ENCODE measurements at regions not wholly inside any gene's neighbourhood (a gene's known extent, or its start where the extent isn't known, plus 50 kb on each side); places are given as distances from the start of the nearest gene placed in this dataset.
"Not testable (repeated sequence)": the region's sequence is repeated elsewhere in the genome, so short reads cannot be mapped to it uniquely, and the experiment has no call there.

DNA sequence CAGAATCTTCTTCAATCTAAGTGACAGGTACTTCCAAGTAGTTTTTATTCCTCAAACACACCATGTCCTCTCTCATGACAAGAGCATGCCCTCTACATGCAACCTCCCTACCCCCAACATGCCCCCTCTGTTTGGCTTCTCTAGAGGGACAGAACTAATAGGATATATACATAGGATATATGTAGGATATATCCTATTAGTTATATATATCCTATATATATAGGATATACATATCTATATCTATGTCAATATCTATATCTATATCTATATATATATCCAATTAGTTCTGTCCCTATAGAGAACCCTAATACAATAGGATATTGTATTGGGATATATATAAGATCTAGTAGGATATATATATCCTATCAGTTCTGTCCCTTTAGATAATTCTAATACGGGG lies 701.9 kb upstream of the MIR17HG start:
- no peaks in the 10 kb centered on the region for H3K4me1 Mint-ChIP-seq
- no peak overlapping the region for H3K27ac Mint-ChIP-seq
- H3K9me3 Mint-ChIP-seq: peaks cover 4% of the 10 kb centered on the region

DNA sequence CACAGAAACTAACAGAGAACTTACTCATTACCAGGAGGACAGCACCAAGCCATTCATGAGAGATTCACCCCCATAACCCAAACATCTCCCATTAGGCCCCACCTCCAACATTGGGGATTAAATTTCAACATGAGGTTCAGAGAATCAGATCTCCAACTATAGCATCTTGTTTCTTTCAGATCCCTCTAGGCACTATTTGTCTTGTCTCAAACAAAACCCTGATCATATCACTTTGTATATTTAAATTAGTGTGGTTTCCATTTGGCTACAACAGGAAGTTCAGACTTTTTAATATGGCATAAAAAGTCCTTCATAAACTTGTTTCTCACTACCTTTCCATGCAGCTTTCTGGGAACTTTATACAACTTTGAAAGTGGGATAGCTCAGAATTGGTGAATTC lies 699.0 kb upstream of the MIR17HG start:
- DNase-seq: no peak
- H3K27me3 Mint-ChIP-seq (ENCODE audit: low read depth, poor library complexity): no peaks in the 10 kb centered on the region
- no peak for TF ChIP-seq CTCF (IDR thresholded peaks at IDR 0.05)
- H3K4me3 Mint-ChIP-seq: no peak overlapping the region
- no peak overlapping the region for H3K27ac Mint-ChIP-seq
- H3K36me3 Mint-ChIP-seq (ENCODE audit: low read depth): no peaks in the 10 kb centered on the region
- H3K4me1 Mint-ChIP-seq: no peaks in the 10 kb centered on the region
- H3K9me3 Mint-ChIP-seq: peaks cover 31% of the 10 kb centered on the region

More for the DNA sequence above, 701.9 kb upstream of the MIR17HG start:
- no peak for DNase-seq
- TF ChIP-seq CTCF (IDR thresholded peaks at IDR 0.05): no peak
- Mint-ChIP-seq H3K36me3 (ENCODE audit: low read depth) (no peaks in the 10 kb centered on the region), H3K4me3 (no peak overlapping the region), H3K27me3 (ENCODE audit: low read depth, poor library complexity) (no peaks in the 10 kb centered on the region)

DNA sequence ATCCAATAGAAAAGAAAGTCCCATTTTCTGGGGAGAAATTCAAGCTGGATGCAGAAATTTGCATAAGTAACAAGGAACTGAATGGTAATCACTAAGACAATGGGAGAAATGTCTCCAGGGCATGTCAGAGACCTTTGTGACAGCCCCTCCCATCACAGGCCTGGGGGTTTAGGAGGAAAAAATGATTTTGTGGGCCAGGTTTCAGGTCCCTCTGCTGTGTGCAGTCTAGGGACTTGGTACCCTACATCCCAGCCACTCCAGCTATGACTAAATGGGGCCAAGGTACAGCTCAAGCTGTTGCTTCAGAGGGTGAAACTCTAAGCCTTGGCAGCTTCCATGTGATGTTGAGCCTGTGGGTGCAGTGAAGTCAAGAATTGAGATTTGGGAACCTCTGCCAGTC lies 695.5 kb upstream of the MIR17HG start:
- Mint-ChIP-seq H3K4me1 (no peaks in the 10 kb centered on the region), H3K36me3 (ENCODE audit: low read depth) (no peaks in the 10 kb centered on the region), H3K4me3 (no peak overlapping the region), H3K27me3 (ENCODE audit: low read depth, poor library complexity) (no peaks in the 10 kb centered on the region), H3K9me3 (peaks cover 27% of the 10 kb centered on the region), H3K27ac (no peak overlapping the region)
- DNase-seq: no peak
- no peak for TF ChIP-seq CTCF (IDR thresholded peaks at IDR 0.05)

GRCh38 chr13:90654970-90655369 lies 692.5 kb upstream of the MIR17HG start:
- Mint-ChIP-seq H3K27me3 (ENCODE audit: low read depth, poor library complexity) (no peaks in the 10 kb centered on the region), H3K4me1 (no peaks in the 10 kb centered on the region), H3K4me3 (no peak overlapping the region), H3K27ac (no peak overlapping the region), H3K9me3 (peaks cover 32% of the 10 kb centered on the region), H3K36me3 (ENCODE audit: low read depth) (no peaks in the 10 kb centered on the region)
- DNase-seq: no peak
- no peak for TF ChIP-seq CTCF (IDR thresholded peaks at IDR 0.05)

- H3K9me3 Mint-ChIP-seq: peaks cover 24% of the 10 kb centered on the region
- not testable (repeated sequence) for H3K27ac Mint-ChIP-seq; H3K4me1 Mint-ChIP-seq; H3K4me3 Mint-ChIP-seq; H3K36me3 Mint-ChIP-seq (ENCODE audit: low read depth); H3K27me3 Mint-ChIP-seq (ENCODE audit: low read depth, poor library complexity)
- peak; percentile 6 for DNase-seq
Observed at GRCh38 chr13:90664200-90664599, 683.3 kb upstream of the MIR17HG start.

- no peaks in the 10 kb centered on the region for H3K36me3 Mint-ChIP-seq (ENCODE audit: low read depth)
- no peak for TF ChIP-seq CTCF (IDR thresholded peaks at IDR 0.05)
- DNase-seq: no peak
- no peaks in the 10 kb centered on the region for H3K9me3 Mint-ChIP-seq
- peaks cover 4% of the 10 kb centered on the region for H3K4me1 Mint-ChIP-seq
- no peak overlapping the region for H3K4me3 Mint-ChIP-seq
- H3K27me3 Mint-ChIP-seq (ENCODE audit: low read depth, poor library complexity): no peaks in the 10 kb centered on the region
- no peak overlapping the region for H3K27ac Mint-ChIP-seq
Observed at GRCh38 chr13:90673746-90674145, 673.7 kb upstream of the MIR17HG start.
